ENCODE measurements at regions not wholly inside any gene's neighbourhood (a gene's known extent, or its start where the extent isn't known, plus 50 kb on each side); places are given as distances from the start of the nearest gene placed in this dataset.

DNA sequence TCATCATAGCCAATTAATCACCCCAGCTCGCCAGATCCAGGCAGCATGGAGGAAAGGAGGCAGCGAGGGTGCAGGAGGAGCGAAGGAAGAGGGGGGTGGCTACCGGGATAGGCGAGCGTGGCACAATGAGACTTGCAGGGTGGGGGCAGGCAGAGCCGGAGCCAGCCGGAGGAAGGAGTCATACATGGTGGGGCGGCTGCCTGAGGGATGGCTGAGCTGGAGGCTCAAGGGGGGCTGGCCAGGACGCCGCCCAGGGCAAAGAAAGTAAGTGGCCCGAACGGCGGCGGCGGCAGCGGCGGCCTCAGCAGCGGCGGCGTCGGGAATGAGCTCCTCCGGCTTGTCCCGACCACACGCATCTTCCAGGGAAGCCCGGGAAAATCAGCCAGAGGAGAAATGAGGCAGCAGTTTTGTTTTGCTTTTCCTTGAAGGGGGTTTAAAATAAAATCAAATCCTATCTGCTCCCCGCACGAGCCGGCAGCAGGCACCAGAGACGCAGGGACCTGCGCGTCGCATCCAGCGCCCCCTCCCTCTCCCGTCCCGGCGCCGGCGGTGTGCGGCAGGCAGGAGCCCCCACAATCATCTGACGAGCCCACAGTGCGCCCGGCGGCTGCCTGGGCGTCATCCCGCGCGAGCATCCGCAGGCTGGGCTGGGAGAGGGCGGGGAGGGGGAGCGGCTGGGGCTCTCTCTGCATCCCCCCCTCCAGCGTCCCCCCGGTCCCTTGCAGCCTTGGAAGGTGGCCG is 263.6 kb downstream of the CTTN start:
- DNase-seq, result no peak

DNA sequence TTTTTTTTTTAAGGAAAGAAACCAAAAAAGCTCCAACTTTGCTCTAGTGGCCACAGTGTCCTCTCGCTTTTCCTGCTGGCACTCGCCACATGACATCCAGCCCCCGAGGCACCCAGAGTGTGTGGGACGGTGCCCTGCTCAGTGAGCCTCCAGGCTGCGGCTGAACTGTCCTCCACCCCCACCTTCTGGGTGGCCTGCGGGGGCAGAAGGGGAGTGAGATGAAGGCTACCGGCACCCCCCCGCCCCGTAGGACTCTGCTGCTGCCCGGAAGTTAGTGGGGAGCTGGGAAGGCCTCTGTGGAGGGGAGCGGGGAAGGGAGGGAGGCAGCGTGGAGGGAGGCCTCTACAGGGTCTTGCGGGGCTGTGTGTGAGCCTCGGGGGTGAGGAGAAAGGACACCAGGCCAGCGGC is 264.4 kb downstream of the CTTN start:
- no peak for DNase-seq

GRCh38 chr11:70663815-70664214 is 265.5 kb downstream of the CTTN start:
- no peak for DNase-seq

DNA sequence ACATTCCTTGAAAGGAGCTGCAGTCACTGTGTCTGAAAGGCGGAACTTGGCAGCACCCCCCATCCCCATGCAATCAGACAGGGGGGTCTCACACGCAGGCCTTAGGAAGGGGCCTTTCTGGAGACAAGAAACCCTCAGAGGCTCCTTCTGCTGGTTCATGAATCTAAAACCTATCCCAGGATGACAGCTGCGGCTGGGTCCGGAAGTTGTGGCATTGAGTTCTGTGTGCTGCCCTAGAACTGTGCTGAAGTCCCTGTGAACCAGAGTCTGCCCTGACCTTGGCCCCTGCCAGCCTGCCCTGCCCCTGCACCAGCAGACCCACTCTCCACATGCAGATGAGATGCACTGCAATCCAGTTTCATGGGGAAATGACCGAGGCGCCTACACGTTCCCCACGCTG is 268.0 kb downstream of the CTTN start:
- no peak for DNase-seq

GRCh38 chr11:70667767-70668166 is 269.4 kb downstream of the CTTN start:
- no peak for DNase-seq

- no peak for DNase-seq
These were observed 270.2 kb downstream of the CTTN start for GRCh38 chr11:70668204-70669202.

- no peak for DNase-seq
These were observed 271.0 kb downstream of the CTTN start for GRCh38 chr11:70669281-70669680.

DNA sequence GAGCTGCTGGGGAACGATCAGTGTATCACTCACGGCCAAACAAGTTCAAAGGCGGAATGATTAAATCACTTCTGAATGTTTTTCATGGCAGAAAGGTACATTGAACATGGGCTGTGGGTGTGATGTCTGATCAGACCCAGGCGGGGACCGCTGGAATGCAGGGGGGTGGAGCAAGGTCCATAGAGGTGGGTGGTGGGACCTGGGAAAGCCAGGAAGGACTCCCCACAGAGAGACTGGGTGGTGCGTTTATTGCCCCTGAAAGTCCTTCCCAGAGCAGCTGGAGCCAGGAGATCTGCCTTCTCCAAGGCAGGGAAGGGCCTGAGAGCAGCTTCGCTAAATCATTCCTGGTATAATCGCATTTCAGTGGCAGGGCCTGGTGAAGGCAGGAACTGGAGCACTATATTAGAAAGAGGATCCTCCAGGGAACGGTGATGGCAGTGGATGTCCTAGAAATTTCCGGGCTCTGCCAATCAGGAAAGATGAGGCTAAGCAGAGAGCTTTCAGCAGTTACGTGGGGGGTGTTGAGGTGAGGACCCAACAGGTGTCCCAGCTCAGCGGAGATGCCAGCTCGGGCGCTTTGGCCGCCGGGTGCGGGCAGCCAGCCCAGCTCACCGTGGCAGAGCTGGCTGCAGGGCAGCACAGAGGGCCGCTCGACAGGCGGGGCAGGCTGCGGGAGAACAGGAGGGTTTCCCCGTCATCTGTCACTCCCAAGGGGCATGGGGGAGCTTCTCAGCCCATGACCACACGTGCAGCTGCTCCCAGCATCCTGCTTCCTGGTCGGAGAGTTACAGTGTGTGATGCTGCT is 271.7 kb downstream of the CTTN start:
- DNase-seq, result no peak

DNA sequence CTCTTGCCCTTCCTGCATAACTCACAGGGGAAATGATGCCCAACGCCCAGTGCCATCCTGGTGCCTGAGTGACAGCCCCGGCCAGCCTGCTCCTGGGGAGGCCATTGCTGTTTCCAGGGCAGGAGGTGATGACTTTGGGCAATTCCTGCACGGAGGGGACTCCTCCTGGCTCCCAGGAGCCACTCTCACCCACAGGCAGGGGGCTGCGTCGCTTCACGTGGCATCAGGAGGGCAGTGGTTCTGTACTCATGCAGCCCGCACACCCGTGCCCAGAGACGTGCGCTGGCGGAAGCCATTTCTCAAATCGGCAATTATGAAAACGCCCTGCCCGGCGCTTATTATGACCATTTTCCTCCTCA is 272.3 kb downstream of the CTTN start:
- no peak for DNase-seq

- DNase-seq, result no peak
These were observed 272.8 kb downstream of the CTTN start for GRCh38 chr11:70671083-70671482.

DNA sequence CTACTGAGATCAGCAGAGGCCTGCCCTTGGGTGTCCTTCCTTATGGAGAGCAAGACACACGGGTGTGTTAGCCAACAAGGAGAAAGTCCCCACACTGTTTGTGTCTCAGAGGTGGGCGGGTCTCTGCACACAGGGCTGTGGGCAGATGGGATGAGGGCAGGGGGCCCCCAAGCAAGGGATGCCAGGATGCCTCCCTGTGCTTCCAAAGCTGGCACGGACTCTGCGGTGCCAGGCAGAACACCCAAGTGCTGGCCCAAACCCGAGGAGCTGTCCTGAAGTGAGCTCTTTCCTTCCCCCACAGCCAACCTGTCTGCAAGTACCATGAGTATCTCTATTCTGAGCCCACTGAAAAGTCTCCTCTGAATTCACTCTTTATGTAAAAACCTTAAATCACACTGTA is 273.3 kb downstream of the CTTN start:
- no peak for DNase-seq

DNA sequence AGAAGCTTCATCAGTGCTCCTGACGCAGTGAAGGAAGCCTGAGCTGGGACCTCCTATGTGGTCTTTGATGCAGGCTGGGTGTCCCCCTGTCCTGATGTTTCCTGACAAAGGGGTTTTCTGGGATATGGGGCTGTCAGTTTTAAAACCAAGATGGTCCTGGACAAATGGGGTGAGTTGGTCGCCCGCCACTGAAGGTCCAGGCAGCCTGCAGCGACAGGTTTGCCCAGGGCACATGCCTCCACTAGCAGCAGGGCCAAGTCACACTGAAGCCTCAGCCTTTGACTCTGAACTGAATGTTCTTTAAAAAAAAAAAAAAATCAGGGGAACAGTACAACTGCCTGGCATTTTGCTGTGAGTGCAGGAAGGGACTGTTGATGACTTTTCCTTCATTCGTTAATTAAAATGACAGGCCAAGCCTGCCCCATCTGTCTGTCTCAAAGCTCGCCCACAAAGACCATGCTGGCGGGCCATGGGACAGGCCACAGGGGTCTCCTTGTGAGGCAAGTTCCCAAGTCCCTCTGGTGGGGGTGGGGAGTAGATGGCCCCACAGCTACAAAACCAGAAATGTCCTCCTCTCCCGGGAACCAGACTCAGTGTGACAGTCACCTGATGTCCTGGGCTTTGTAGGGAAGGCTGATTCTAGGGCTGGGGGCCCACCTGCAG is 274.8 kb downstream of the CTTN start:
- no peak for DNase-seq

- DNase-seq, result no peak
These were observed 276.3 kb downstream of the CTTN start for GRCh38 chr11:70674605-70675004.

- DNase-seq, result no peak
These were observed 277.5 kb downstream of the CTTN start for GRCh38 chr11:70675697-70676374.

- no peak for DNase-seq
These were observed 279.0 kb downstream of the CTTN start for GRCh38 chr11:70677232-70677916.

DNA sequence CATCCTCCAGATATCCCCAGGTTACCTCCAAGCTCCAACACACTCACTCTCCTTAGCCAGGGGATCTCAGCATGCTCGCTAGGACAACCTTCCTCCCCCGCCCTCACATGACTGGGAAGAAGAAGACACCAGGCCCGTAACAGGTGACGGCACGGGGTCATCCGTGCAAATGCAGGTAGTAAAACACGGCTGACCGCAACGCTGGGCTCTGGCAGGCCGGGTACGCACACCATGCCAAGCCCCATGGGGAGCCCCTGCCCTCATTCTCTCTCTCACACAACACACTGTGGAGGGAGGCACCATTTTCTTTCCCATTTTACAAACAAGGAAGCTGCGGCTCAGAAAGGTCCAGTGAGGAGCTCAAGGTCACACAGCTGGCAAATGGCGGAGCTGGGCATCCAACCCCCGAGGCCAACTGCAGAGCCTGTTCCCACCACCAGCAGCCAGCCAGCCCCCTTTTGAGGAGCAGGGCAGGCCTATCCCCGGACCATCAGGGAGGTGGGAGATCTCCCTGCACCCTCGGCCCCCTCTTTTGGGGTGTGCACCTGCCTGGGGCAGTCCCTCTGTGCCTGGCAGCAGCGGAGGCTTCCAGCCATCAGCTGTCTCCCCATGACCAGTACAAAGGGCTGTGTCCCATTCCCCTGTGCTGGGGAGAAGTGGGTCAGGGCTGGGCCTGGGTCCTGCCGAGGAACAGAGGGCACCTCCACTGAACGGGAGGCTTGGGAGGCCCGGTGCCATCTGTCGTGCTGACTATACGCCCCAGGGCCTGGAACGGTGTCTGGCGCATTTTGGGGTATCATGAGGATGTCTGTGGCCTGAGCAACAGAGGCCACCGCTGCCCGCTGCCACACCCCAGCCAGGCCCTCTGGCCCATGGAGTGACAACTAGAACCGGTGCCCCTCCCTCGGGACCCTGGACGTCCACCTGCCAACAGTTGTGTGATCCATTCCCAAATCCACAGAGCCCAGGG is 280.9 kb downstream of the CTTN start:
- no peak for DNase-seq

- DNase-seq, result peak; percentile 13
These were observed 282.5 kb downstream of the CTTN start for GRCh38 chr11:70680781-70681281.

DNA sequence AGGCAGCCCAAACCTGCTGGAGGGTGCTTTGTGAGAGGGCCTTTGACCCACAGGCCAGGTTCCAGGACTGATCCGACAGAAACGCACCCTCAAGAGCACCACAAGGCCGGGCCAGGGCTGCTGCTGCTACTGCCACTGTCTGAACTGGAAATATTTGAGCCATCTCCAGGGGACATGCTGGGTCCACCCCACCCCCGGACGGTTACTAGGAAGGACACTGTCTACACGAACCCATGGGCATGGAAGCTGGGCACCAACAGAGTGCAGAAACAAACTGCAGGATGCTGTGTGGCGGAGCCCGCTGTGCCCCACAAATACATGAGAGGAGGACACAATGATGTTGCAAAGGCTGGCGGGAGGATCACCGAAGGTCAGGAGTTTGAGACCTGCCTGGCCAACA is 283.7 kb downstream of the CTTN start:
- DNase-seq, result no peak

DNA sequence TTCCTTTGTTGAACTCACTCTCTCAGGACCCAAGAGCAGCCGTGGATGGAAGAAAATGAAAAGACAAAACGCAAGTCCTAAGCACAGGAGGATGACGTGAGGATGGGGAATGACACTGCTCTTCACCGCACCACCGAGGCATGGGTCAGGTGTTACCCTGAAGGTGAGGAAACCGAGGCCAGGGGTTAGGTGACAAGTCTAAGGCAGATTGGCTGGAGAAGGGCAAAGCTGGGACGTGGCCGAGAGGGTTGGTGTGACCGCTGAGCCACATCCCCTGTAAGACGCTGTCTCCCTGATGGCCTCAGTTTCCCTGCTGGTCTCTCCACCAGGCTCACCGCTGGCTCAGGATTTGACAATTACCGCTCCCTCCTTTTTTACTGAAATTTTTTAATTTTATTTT is 284.4 kb downstream of the CTTN start:
- DNase-seq, result no peak

DNA sequence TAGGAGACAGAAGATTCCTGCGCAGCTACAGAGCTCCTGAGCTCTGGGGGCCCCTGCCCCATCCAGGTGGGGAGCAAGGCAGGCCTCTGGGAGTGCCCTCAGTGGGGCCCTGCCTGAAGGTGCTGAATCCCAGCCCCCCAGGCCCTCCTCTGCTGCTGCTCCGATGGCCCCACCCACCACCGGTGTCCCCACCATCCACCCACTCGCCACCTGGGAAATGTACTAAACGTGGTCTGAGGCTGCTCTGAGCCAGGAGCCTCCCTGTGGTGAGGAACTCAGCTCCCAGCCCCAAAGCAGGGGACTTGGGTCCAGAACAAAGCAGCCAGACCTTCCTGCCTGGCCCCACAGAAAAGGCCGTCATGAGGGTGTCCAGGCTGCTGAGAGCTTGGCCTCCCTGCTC is 289.4 kb downstream of the CTTN start:
- no peak for DNase-seq

All from stimulated activated CD4-positive, alpha-beta T cell treated with anti-CD3 and anti-CD28 coated beads, Interleukin-1b, Interleukin-23, amount 100 ng/mL, for 48 hours (primary cell).